C4-2B (cell line): ENCODE measurements at regions not wholly inside any gene's neighbourhood (a gene's known extent, or its start where the extent isn't known, plus 50 kb on each side); places are given as distances from the start of the nearest gene placed in this dataset.

Experiments used
- ZFX ChIP-seq: fragments of 450-650 bp; IDR thresholded peaks from 2 replicates; pipeline ENCODE4 v1.6.1; 2017
- TF ChIP-seq, protein P1 (sequence below): fragments of 450-650 bp; conservative IDR thresholded peaks from 2 replicates; pipeline ENCODE4 v1.5.1; 2017; ENCODE audit warnings: mild to moderate bottlenecking

DNA sequence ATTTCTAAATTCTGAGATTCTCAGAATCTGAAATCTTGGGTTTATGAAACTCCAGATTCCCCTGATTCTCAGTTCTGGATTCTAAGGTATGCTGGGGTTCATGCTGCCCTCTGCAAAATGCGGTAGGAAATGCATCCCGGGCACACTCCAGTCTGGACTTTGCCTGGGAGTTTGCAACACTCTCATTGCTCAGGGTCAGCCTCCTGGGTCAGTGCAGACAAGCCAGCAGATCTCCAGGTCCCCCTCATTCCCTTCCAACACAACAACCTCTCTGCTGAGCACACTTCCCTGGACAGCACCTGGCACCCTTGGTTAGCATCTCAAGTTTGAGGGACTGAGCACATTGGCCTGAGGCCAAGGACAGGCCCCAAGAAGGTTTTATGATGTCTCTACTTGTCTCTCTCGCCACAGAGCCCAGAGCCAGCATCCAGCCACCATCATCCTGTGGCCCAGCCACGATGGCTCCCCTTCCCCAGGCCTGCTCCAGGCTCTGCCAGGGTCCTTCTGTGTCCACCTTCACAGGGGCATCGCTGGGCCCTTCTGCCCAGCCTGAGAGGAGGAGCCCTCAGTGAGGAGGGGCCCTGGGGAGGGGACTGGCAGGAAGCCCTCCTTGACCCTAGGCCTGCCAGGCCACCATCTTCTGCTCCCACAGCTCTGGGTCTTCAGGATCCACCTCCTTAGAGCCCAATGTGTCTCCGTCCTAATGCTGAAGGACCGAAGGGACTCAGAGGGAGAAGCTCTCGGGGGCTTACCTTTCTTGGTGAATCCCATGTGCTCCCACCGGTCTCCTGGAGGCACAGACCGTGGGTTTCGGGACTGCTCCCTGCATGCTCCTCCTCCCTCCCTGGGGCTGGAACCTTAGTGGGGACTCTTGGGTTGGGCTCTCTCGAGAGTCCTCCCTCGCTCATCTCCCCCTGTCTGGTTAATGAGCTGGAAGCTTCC lies 550.7 kb downstream of the PTPRU start:
- TF ChIP-seq, protein P1, sequence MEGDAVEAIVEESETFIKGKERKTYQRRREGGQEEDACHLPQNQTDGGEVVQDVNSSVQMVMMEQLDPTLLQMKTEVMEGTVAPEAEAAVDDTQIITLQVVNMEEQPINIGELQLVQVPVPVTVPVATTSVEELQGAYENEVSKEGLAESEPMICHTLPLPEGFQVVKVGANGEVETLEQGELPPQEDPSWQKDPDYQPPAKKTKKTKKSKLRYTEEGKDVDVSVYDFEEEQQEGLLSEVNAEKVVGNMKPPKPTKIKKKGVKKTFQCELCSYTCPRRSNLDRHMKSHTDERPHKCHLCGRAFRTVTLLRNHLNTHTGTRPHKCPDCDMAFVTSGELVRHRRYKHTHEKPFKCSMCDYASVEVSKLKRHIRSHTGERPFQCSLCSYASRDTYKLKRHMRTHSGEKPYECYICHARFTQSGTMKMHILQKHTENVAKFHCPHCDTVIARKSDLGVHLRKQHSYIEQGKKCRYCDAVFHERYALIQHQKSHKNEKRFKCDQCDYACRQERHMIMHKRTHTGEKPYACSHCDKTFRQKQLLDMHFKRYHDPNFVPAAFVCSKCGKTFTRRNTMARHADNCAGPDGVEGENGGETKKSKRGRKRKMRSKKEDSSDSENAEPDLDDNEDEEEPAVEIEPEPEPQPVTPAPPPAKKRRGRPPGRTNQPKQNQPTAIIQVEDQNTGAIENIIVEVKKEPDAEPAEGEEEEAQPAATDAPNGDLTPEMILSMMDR: no peak
- no peak for TF ChIP-seq ZFX
